Stimulated activated CD4-positive, alpha-beta T cell treated with anti-CD3 and anti-CD28 coated beads, Interleukin-12 subunit alpha, Interleukin-12 subunit beta, amount 100 ng/mL, for 48 hours (primary cell): ENCODE measurements at regions not wholly inside any gene's neighbourhood (a gene's known extent, or its start where the extent isn't known, plus 50 kb on each side); places are given as distances from the start of the nearest gene placed in this dataset.

ENCODE experiments used
- DNase-seq, 3 donors: peaks; one replicate each; pipeline ENCODE4 v3.0.0-alpha.2; 2020; ENCODE audit warnings: low read depth in 2 of 3, low spot score in 1 of 3

DNA sequence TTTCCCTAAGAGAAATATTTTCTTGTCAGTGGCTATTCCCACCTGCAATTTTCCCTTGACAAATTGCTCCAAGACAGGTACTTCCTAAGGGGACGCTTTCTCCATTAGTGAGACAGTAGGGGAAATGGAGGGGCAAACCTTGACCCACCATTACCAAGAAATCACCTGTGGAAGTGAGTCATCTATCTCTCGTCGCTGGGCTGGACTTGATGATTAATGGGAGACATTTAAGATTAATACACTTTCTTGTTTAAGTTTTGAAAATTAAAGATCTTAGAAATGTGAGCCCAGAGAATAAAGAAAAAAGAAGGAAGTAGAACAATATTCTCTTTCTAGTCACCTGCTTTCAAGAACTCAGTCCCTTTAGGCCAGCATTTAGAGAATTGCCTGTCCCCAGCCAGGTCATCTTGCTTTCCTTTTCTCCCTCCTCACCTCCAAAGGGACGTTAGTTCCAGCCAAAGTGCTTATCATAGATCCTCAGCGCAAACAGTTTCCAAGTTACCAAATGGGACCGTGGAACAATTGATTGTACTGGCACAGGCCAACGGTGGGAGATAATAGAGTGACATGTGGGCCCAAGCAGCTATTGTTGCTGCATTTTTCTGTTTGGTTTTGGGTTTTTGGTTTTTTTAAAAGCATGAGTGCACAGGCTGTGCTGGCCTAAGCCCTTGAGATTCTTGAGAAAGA is 284.4 kb downstream of the ENC1 start:
- no peak for DNase-seq

GRCh38 chr5:74355041-74355824 is 285.3 kb downstream of the ENC1 start:
- no peak for DNase-seq

DNA sequence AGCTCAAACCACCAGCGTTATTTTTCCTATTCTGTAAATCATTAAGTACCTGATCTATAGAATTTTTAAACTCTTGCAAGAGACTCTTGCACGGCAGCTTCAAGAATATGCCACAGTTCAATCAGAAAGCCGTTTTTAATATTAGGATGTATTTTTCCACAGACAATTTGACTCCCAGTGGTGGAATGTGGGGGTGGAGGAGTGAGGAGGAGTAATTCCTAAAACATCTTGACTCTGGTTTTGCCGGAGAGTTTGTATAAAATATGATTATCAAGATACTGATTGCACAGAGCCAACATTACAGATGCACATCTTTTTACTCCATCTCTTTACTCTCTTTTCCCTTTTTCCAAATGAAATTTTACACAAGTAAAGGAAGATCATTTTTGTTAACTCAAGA is 288.3 kb downstream of the ENC1 start:
- DNase-seq, result no peak

GRCh38 chr5:74342948-74343682 is 297.4 kb downstream of the ENC1 start:
- no peak for DNase-seq

DNA sequence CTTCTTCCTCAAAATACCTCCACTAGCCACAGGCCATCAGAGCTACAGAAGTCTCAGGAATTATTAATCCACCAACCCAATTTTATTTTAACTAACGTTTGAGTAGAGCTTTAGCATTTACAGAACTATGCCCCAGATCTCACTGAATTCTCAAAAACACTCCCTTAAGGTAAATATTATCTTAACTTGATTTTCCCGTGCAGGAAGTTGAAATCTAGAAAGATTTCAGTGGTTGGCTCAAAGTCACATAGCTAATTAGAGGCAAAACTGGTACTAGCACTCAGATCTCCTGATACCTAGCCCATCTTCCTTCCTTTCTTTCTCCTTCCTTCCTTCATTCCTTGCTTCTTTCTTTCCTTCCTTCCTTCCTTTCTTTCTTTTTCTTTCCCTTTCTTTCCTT is 298.3 kb downstream of the ENC1 start:
- DNase-seq, result no peak

DNA sequence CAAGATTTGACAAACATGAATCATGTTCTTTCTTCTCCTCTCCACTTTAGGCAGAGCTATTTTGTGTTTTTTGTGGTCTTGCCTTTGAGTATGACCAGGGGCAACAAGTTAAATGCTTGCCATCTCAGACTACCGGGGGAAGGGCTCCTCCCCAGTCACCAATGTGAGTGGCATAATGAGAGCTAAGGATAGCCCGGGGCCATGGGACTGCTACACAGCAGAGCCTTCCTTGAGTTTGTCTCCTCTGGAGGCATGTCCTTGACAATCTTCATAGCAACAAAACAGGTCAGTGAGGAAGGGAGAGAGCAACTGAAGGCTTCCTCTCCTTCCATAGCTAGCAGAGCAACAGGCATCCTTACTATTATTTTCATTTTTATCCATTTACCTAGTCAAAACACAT is 299.3 kb downstream of the ENC1 start:
- no peak for DNase-seq

GRCh38 chr5:74340476-74340875 is 300.1 kb downstream of the ENC1 start:
- DNase-seq, result no peak

DNA sequence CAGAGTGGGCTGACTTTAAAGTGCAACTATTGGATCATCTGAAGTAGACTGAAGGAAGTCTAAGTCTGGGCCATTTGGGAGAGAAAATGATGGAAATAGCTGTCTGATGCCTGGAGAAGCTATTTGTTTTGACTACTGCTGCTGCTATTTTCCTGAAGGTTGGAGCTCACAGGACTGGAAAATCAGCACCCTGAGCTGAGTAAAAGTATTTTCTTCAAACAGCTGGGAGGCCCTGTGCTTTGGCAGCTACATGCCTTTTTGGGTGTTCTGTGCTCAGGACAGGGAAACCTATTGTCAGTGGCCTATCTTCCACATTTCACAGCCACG is 302.6 kb downstream of the ENC1 start:
- DNase-seq, result no peak

- DNase-seq, result no peak
Observed at GRCh38 chr5:74337254-74337983, 303.1 kb downstream of the ENC1 start.

- DNase-seq, result no peak
Observed at GRCh38 chr5:74336297-74336696, 304.2 kb downstream of the ENC1 start.

DNA sequence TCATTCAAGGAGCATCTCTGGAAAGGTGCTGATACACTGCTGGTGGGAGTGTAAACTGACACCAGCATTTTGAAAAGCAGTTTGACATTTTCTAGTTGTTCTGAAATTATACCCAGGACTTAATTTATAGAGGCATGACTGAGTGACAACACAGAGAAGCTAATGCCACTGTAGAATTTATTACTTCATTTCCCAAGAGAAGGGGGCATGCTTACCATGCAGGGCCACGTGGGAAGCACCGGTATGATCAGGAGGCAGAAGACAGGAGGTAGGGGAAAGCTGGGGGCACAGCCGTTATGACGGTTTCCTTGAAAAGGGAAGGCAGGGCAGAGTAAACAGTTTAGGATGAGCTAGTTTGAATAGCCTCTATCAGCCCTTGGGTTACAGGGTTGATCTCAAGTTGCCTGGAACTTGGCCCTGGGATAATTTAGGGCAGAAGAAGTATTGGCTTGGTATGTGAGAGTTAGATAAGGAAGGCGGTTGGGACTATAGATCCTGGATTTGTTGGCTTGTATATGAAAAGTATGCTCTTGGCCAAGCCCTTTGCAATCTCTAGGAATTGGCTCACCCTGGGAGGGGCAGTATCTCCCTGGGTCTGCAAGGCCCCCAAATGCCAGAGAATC is 305.7 kb downstream of the ENC1 start:
- DNase-seq, result no peak

DNA sequence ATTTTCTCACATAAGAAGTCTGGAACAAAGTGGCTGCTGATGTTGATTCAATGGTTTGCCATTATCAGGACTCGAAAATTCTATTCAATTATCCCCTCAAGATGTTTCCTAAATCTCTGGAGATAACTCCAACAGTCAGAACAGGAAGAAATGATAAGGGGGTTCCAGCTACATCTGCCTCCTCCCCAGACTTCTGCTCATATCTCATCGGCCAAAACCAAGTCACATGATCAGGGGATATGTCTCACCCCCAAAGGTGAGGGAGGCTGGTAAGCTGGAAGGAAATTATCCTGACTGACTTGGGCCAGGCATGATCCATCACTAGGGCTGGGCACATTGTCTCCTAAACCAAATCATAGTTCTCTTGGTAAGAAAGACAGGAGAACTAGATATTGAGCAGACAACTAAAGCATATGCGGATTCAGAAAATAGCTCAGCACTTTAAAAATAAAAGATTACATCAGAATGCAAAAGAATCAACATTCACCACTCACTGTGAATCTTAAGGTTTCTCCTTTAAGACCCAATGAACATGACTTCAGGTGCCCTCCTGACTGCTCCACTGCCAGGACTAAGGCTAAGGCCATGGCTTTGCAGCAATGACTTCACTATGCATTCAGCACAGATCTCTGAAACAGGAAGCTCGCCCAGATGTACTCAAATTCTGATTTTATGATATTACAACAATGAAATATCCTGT is 306.3 kb downstream of the ENC1 start:
- DNase-seq, result no peak

DNA sequence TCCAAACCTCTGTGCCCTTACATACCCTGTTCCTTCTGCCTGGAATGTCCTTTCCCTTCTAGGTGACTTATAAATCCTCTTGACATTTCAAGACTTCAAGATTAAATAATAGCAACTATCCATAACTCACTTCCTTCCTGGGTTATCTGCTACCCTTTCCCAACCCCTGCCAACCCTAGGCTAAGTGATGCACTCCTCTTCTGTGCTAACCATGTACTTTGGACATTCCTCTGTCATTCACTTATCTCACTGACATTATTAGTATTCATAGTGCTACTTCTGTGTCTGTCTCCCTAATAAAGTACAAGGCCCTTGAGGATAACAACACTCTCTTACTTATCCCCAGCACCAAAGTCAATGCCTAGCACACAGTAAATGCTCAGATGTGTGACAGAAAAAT is 307.1 kb downstream of the ENC1 start:
- no peak for DNase-seq

DNA sequence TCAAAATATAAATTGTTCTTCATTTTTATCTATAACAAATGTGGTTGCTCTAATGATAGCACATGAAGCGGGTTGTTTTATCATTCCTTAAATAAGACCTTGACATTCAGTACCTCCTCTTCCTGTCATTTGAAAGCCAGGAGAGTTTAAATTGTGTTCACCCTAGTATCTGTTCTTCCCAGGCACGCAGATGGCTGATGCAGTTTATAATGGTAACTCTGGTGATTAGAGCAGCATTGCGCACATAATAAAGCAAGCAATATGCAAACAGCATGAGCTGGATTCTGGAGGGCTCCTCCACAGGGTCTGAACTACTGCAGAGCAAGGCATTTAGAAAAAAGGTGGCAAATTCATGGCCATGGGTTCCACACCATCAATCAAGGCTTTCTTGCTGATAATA is 307.8 kb downstream of the ENC1 start:
- DNase-seq, result no peak

DNA sequence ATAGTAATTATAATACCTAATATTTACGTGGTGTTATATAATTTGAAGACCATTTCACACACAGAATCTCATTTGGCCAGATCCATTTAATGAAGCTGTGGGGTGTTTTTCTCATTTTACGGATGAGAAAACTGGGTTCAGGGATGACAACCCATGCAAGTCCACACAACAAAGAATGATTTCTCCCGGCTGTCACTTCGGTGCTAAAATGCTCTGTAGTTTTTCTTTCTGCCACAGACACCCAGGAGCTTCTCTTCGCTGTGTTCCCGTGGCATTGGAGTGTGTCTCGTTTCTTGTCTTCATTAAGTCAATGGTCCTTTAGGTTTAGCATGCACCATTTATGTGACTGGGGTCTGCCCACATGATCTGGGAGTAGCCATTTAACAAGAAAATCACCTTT is 308.5 kb downstream of the ENC1 start:
- DNase-seq, result no peak

- no peak for DNase-seq
Observed at GRCh38 chr5:74328221-74328630, 312.3 kb downstream of the ENC1 start.

DNA sequence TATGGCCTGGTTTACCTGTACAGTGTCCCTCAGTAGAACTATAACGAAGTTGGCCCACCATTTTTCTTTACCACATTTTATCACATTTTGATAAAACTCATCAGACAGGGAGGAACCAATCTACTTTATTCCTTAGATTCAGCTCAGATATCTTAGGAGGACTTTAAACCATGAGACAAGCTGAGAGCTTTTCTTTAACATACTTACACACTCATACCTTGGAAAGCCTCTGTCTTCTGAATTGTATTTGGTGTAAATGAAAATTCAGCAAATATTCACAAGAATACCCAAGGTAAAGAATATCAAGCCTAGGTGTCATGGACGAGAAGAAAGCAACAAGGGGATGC is 313.2 kb downstream of the ENC1 start:
- DNase-seq, result no peak

DNA sequence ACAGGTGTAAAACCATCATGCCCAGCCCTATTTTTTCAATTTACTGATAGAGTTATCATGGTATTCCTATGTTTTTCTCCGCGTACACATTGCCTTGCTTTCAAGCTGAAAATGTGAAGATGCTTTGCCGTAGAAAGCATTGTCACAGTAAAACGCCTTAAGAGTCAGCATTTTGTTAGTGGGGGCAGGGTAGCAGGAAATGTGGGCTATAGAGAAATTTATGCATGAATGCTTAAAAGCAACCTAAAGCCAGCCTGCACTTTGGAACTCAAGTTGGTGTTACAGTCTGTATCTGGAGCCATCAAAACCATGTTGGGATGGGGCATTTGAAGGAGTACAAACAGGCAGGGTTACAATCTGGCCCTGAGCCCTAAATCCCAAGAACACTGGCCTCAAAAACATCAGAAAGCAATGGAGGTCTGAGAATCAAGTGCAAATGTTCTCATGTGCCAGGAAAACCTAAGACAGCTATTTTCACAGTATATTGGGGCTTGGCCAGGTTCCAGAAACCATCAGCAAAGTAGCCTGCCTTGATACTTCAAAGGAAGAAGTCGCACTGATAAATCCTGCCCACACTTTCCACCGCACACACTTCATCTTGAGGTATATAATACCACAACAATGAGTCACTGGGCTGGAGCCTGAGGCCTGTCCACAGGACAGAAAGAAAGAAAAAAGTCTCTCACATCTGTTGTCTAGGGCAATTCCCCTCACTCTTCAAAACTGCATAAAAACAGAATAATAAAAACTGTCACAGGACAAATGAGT is 313.8 kb downstream of the ENC1 start:
- peak; percentile 66 to 70 (median 67) for DNase-seq

DNA sequence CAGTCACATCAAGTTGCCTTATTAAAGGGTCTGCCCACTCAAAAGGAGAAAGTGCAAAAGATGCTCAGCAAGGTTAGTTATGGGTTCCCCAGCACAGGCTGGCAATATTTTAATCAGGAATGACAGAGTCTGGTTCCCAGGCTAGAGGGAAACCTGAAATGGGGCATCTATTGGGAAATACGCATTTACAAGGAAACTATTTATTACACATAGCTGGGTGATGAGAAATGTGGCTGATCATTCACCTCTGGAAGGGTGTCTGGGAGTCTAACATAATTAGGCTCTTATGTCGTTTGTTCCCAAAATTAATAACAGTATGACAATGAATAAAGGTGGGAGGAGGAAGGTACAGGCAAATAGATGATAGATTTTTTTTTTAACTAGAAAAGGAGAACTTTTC is 314.7 kb downstream of the ENC1 start:
- no peak for DNase-seq

DNA sequence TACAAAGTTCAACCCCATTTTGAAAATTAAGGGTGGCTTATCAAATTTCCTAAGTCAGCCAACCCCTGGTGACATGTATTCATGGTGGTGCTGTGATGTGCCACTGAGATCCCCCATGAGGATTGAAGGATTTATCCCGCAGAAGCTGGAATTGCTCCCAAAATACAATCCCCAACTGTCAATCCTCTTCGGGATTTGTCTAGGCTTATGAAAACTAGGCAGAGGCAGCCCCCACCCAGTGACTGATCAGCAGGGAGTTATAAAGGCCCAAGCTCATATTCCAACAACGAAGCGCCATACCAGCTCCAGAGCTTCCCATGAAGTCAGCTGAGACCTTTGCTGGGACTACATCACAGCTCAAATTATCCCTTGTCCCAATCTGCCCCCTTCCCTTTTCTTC is 316.0 kb downstream of the ENC1 start:
- DNase-seq, result no peak
